GM19455 (cell line): ENCODE measurements at regions not wholly inside any gene's neighbourhood (a gene's known extent, or its start where the extent isn't known, plus 50 kb on each side); places are given as distances from the start of the nearest gene placed in this dataset.
"Not testable (repeated sequence)": the region's sequence is repeated elsewhere in the genome, so short reads cannot be mapped to it uniquely, and the experiment has no call there.

Source experiments
- ATAC-seq: cut with Tn5 transposase; IDR thresholded peaks from one replicate; pipeline ENCODE4 v1.9.1; 2021; ENCODE audit not compliant: unreplicated experiment

DNA sequence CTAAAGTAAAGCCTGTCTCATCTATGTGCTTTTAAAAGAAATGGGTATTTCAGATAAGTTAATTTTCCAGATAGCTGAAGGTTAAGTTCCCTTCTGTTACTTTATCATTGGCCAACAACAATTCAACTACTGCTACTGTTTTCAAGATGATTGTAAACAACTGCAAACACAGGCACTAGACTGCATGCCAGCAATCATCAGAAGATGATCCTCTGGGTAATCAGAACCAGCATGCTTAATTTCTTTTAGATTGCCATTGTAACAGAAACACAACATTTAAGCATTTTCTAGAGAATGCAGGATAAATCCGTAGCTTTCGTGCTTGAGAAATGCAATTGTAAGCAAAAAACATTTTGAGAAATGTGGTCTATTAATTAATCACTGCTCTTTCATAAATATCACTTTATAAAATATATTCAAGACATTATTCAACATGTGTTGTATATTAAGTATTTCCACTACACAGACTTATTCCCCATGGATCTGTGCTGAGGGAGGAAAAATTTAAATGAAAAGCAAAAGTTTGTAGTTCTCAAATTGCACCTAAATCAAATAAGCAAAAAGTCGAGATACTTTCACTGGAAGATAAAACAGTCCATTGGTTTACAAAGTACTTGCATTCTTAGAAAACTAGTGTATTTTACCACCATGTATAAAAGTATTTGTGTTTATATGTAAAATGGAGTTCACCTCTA lies 133.7 kb downstream of the ATL2 start:
- ATAC-seq, result no peak

DNA sequence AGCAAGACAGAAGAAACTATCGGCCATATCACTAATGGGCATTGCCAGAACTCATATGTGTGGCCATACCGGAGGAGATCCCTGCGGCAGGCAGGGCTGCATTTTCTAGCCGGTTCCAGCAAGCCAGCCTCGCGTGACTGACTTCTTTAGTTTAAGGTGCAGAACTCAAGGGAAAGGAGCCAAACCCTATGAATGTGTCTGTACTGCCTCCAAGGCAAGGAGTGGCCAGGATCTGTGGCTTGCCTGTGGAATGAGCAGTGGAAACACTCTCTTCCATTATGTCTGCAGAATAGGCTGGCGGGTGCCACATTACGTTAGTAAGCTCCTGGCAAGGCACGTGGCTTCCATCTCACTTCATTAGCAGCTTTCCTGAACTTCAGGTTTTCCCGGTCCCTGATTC lies 137.6 kb downstream of the ATL2 start:
- no peak for ATAC-seq

GRCh38 chr2:38238705-38239104 lies 138.4 kb downstream of the ATL2 start:
- not testable (repeated sequence) for ATAC-seq

- ATAC-seq, result no peak
These were observed 139.8 kb downstream of the ATL2 start for GRCh38 chr2:38237311-38237710.

- ATAC-seq, result no peak
These were observed 143.7 kb downstream of the ATL2 start for GRCh38 chr2:38233231-38233983.

DNA sequence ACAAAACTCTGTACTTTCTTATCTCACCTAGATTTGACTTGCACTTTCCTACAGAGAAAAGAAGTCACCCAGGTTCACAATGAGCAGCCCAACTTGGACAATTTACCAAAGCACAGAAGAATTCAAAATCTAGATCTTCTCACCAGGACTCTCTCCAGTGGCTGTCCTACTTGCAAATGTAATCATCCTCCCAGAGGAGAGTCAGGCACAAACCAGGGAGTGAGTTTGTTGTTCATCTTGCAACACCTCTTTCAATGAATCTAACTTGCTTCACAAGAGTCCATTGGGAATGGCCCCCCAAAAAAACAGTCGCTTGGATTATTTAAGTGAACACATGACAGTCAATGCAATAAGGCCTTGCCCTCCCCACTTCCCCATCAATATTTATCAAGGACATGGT lies 144.6 kb downstream of the ATL2 start:
- ATAC-seq, result no peak

DNA sequence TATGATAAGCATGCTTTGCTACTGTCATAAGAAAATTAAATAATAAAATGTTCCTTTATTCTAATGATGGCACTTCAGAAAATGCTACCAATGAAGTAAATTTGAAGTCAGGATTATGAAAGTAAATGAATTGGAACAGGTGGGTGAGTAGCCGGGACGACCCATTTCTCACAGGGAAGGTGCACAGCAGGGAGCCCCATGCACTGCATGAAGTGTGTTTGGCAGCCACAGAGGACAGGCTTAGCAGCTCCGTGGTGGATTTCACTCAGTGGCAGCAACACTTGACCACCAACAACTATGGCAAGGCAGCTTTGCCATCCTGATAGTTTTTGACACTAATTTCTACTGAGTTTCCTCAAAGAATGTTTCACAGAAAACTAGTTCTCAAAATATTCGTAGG lies 146.3 kb downstream of the ATL2 start:
- no peak for ATAC-seq

DNA sequence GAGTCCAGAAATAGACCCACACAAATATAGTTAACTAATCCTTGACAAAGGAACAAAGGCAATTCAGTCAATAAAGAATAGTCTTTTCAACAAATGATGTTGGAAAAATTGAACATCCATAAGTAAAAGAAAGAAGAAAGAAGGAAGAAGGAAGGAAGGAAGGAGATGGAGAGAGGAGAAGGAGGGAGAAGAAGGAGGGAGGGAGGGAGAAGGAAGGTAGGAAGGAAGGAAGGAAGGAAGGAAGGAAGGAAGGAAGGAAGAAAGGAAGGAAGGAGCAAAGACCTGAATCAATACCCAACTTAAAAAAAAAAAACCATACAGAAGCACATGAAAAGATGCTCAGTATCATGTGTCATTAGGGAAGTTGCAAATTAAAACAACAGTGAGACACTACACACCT lies 148.3 kb downstream of the ATL2 start:
- no peak for ATAC-seq

DNA sequence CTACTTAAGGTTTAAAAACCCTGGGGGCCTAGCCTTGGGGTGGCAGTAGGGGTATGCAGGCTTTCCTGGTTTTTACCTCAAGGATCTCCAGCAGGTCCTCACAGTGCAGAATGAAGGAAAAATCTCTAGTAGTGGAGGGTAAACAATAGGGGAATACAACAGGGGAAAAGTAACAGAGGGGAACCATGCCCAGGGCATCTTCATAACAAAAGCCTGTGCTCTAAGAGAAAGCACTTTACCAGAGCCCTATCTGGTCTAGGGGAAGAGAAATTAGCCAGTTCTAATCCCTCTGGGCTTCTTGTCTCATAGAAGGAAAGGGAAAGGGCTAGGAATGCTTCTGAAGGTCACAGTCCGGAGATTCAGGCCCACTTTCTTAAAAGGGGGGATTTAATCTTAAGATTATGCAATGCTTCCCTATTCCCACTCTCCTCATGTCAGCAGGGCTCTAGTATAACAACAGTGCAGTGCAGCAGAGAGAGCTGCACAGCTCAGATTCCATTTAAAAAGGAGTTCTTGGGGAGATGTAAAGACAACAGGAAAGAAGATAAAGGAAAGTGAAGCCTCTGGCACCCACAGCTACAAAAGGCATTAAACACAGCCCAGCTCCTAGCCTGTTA lies 149.0 kb upstream of the CYP1B1 start:
- ATAC-seq, result no peak

DNA sequence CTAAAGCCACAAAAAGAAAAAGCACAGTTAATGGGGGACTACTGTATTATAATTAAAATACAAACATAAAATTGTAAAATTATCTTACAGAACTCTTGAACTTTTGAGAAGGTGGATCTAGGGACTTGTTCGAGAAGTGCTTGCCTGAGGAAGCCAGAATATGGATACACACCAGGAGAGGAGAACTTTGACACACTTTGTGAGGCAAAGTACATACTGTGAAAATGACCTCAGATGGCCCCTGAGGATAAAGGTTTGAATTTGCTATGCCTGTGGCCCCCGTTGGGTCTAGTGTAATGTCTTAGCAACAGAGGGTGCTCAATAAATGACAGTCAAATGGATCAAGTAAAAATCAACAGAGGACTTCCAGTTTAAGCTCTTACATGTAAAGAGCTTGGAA lies 148.2 kb upstream of the CYP1B1 start:
- no peak for ATAC-seq

DNA sequence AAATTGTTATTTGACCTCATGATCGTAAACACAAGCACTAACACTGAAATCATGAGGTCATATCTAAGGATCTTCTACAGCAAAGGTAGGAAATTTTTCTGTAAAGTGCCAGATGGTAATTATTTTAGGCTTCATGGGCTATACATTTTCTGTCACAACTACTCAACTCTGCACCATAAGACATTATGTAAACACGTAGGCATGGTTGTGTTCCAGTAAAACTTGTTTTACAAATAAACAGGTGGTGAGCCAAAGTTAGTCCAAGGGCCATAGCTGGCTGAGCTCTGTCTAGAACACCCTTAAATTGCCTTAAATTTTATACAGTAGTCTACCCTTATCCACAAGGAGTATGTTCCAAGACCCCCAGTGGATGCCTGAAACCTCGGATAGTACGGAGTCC lies 147.3 kb upstream of the CYP1B1 start:
- no peak for ATAC-seq

DNA sequence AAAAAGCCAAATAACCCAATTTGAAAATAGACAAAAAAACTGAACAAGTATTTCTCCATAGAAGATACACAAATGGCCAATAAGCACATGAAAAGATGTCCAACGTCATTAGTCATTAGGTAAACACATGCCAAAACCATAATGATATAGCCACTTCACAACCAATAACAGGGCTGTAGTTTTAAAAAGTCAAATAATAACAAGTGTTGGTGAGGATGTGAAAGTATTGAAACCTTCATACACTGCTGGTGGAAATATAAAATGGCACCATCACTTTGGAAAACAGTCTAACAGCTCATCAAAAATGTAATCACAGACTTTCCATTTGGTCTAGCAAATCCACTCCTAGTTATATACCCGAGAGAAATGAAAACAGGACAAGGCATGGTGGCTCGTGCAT lies 144.2 kb upstream of the CYP1B1 start:
- ATAC-seq, result no peak

- no peak for ATAC-seq
These were observed 143.0 kb upstream of the CYP1B1 start for GRCh38 chr2:38218995-38219394.

DNA sequence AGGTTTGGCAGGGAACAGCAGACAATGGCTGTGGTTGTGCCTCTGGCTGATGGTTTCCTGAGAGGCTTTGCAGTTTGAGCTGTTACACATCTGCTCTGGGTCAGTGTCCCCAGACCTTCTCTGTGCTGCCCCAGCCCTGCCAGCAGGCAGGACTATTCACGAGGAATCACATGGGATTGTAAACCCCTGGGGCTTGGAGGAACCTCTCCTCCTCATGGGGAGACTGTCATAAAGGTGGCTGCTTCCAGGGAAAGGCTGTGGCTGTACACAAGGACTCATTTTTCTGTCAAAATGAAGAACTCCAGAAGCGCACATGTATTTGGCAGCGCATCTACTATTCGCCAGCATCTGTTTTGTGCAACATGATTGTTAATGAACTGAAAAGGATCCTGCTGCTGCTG lies 142.6 kb upstream of the CYP1B1 start:
- ATAC-seq, result no peak

DNA sequence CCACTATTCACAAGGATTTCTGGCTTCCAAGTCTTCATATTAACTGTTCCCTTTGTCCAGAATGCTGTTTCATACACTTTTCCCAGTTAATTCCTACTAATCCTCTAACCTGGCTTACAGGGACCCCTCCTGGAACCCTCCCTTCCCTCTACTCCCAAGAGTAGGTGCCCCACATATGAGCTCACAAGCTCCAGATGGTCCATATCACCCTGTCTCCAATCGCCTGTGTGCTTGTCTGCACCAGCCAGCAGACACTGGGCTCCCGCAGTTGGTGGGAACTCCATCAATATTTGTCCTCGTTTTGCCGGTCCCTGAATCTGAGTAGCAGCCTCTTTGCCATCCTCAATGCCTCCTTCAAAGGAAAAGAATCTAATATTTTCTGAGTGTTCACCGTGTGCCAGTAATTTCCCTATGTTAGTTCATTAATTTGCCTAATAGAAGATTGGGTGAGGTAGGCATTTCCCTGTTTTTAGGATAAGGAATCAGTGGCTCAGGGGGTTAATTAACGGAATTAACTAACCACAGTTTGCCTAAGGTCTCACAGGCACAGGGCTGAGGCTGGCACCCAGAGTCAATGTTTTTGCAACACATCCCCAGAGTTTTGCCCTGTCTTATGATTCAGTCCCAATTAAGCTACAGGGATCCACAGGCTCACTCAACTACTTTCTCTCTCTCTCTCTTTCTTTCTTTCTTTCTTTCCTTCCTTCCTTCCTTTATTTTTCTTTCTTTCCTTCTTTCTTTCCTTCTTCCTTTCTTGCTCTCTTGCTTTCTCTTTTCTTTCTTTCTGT lies 141.6 kb upstream of the CYP1B1 start:
- no peak for ATAC-seq

DNA sequence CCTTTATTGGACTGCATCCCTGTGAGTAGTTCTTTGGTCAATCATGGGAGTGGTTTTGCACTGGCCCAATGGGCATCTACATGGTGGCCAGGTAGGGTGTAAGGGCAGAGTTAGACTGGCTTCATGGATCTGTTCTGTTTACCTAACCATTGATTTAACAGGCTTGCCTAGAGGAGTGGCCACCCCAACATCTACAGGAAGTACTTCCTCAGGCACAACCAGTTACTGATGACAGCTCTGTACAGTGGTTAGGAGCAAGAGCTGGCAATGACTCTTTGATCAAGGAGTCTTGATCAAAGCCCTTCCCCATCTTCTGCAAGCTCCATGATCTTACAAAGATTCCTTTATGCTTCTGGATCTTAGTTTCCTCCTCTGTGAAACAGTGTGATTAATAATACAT lies 140.9 kb upstream of the CYP1B1 start:
- no peak for ATAC-seq

DNA sequence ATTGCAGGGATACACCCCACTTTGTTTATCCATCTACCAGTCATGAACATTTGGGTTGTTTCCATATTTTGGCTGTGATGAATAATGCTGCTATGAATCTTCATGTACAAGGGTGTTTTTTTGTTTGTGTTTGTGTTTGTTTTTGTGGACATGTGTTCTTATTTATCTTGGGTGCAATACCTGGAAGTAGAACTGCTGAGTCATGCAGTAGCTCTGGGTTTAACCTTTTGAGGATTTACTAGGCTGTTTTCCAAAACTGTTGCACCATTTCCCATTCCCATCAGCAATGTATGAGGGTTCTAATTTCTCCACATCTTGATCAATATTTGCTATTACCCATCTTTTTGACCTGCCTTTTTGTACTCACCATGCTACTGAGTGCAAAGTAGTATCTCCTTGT lies 140.0 kb upstream of the CYP1B1 start:
- no peak for ATAC-seq

DNA sequence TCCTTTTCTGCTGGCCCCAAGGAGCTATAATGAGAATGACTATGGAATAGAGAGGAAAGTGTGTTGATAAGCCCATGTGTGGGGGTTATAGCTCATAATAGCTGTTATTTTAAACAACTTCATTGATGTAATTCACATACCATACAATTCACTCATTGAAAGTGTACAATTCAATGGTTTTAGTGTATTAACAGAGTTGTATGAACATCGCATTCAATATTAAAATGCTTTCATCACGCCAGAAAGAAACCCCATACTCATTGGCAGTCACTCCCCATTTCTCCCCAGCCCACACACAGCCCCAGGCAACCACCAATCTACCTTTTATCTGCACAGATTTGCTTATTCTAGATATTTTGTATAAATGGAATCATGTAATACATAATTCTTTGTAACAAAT lies 139.6 kb upstream of the CYP1B1 start:
- ATAC-seq, result no peak

GRCh38 chr2:38214209-38214717 lies 138.3 kb upstream of the CYP1B1 start:
- no peak for ATAC-seq

GRCh38 chr2:38213619-38214167 lies 137.7 kb upstream of the CYP1B1 start:
- no peak for ATAC-seq

DNA sequence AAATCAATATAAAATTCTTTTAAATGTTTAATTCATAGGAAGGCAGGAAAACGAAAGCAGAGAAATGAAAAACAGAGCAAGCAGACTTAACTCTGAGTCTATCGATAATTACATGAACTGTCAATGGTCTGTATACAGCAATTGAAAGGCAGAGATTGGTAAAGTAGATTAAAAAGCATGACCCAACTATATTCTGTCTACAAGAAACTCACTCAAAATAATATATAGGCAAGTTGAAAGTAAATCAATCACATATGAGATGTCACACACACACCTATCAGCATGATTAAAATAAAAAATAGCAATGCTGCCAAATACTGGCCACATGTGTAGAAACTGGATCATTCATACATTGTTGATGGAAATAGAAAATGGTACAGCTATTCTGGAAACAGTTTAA lies 136.4 kb upstream of the CYP1B1 start:
- ATAC-seq, result no peak
